WERI-Rb-1 (cell line): ENCODE measurements at regions not wholly inside any gene's neighbourhood (a gene's known extent, or its start where the extent isn't known, plus 50 kb on each side); places are given as distances from the start of the nearest gene placed in this dataset.

ENCODE experiments used
- DNase-seq: peaks from one replicate; pipeline ENCODE4 v3.0.0-alpha.2; 2020
- H3K27ac ChIP-seq: fragments of 250-450 bp; sonication (Bioruptor Pico); 2 replicates; pipeline ENCODE4 v1.5.1; 2020; ENCODE audit warnings: mild to moderate bottlenecking, moderate library complexity
- H3K27me3 ChIP-seq: fragments of 250-450 bp; sonication (Bioruptor Pico); 2 replicates; pipeline ENCODE4 v1.5.1; 2021; ENCODE audit warnings: mild to moderate bottlenecking, low read depth, moderate library complexity; ENCODE audit not compliant: insufficient read depth, severe bottlenecking
- H3K36me3 ChIP-seq: fragments of 250-450 bp; sonication (Bioruptor Pico); 2 replicates; pipeline ENCODE4 v1.5.1; 2020; ENCODE audit warnings: mild to moderate bottlenecking, moderate library complexity
- H3K4me3 ChIP-seq: 2 replicates; pipeline ENCODE4 v1.5.1; 2011; ENCODE audit warnings: low read depth, mild to moderate bottlenecking, control low read depth, low read length
- H3K9me3 ChIP-seq: fragments of 250-450 bp; sonication (Bioruptor Pico); 2 replicates; pipeline ENCODE4 v1.5.1; 2021; ENCODE audit warnings: mild to moderate bottlenecking, moderate library complexity; ENCODE audit not compliant: severe bottlenecking
- TF ChIP-seq, protein P1 (sequence below): IDR thresholded peaks from 2 replicates; pipeline ENCODE4 v1.5.1; 2011; ENCODE audit warnings: low read depth, mild to moderate bottlenecking, control low read depth, inconsistent platforms, low read length

DNA sequence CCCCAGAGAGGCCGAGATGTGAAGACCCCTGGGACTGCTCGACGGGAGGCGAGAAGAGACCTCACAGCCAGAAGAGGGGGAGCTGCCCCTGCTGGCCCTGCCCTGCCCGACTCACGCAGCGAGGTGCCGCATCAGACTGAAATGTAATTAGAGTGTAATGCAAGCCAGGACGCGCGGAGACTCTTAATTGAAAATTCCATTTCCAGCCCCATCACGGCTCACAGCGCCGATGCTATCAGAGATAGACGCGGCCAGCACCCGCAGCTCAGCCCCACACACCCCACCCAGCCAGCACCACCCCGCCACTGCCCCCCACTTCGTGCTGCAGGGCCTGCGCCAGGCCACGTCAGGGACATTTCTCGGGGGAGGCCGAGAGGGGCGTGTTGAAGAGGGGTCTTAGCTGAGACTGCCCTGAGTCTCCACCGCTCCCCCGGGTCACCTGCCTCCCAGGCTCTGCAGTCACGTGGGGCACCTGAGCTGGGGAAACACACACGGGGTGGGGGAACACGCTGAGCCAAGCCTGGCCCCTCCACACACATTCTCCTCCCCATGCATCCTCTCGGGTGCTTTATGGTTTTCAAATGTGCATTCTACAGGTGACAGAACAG lies 78.1 kb downstream of the TEX51 start:
- Histone ChIP-seq H3K27me3 (no peaks in the 10 kb centered on the region), H3K36me3 (no peaks in the 10 kb centered on the region), H3K27ac (no peak overlapping the region), H3K9me3 (no peaks in the 10 kb centered on the region), H3K4me3 (no peak overlapping the region)
- no peak for DNase-seq
- TF ChIP-seq, protein P1, sequence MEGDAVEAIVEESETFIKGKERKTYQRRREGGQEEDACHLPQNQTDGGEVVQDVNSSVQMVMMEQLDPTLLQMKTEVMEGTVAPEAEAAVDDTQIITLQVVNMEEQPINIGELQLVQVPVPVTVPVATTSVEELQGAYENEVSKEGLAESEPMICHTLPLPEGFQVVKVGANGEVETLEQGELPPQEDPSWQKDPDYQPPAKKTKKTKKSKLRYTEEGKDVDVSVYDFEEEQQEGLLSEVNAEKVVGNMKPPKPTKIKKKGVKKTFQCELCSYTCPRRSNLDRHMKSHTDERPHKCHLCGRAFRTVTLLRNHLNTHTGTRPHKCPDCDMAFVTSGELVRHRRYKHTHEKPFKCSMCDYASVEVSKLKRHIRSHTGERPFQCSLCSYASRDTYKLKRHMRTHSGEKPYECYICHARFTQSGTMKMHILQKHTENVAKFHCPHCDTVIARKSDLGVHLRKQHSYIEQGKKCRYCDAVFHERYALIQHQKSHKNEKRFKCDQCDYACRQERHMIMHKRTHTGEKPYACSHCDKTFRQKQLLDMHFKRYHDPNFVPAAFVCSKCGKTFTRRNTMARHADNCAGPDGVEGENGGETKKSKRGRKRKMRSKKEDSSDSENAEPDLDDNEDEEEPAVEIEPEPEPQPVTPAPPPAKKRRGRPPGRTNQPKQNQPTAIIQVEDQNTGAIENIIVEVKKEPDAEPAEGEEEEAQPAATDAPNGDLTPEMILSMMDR = no peak

DNA sequence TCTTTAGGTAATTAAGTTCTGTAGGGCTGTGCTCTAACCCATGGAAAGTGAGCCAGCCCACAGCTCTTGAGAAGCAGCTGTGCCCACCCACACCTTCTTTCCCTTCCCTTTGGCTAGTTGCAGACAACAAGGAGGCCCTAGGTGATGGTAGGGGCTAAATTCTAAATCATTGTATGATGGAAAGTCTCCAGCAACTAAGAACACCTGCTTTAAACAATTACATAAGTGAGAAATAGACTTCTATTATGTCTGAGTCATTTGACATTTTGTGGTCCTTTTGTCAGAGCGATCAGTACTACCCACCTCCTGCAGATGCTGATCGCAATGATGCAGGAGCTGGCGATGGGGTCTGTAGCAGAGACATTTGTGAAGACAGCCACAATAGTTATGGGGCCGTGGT lies 79.6 kb downstream of the TEX51 start:
- Histone ChIP-seq H3K36me3 (no peaks in the 10 kb centered on the region), H3K4me3 (no peak overlapping the region), H3K9me3 (no peaks in the 10 kb centered on the region), H3K27ac (no peak overlapping the region), H3K27me3 (no peaks in the 10 kb centered on the region)
- no peak for DNase-seq
- TF ChIP-seq, protein P1 = no peak

DNA sequence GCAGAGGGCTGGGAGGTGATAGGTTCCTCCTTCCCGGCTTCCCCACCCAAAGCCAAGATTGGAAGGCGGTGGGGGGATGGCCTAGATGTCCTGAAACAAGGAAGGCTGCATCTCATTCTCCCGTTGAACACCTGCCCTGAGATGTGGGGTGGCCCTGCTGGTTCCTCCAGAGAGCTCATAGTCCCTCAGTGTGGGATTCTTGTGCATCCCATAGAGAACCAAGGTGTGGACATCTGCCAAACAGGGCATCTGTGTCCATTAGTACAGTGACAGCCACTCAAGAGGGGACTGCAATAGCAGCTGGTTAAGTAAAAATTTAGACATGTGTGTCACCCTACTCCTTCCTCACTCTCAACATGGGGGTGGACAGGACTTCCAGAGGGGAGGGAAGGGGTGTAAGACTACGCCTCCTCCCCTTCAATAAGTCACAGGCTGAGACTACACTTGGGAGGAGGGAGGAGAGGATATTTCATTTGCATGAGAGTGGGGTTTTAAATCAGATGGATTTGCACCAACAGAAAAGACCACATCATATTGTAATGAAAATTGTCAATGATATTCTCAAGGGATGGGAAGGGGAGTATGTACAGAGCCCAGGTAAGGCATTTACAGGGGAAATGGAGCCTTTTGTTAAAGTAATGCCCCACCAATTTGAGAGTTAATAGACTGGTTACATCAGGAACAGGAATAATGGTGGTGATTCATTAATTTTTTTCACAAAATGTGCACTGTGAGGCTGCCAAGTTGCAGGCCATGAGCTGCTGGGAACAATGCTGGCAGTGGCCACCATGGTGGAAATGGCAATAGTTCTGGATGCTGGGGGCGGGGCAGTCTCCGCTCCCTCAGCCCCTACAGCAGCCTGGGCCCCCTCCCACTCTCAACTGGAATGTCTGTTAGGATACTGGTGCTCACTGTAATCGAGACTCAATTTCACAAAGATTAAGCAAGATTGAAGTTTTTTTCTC lies 80.6 kb downstream of the TEX51 start:
- no peaks in the 10 kb centered on the region for H3K27me3 ChIP-seq
- no peak overlapping the region for H3K27ac ChIP-seq
- H3K4me3 ChIP-seq = no peak overlapping the region
- H3K9me3 ChIP-seq = no peaks in the 10 kb centered on the region
- no peaks in the 10 kb centered on the region for H3K36me3 ChIP-seq
- TF ChIP-seq, protein P1 = no peak
- no peak for DNase-seq

DNA sequence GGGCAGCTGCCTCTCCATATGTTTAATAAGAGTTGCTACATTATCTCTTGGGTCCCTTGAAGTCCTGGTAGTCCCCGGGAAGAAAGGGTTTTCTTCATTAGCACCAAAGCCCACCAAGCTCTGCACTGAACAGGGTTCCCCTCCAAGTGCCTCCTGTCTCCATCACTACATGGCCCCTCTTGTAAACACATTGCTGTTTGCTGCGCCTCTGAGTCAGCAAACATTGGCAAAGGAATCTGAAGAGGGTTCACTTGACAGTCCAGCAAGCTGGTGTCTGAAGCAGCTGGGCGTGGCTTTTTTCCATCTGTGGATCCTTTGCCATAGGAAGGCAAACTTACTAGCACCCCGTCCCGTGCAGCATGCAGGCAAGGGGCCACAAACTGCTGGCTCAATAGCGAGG lies 82.8 kb downstream of the TEX51 start:
- Histone ChIP-seq H3K27ac (no peak overlapping the region), H3K9me3 (no peaks in the 10 kb centered on the region), H3K36me3 (no peaks in the 10 kb centered on the region), H3K27me3 (no peaks in the 10 kb centered on the region), H3K4me3 (no peak overlapping the region)
- TF ChIP-seq, protein P1 = no peak
- DNase-seq = no peak

DNA sequence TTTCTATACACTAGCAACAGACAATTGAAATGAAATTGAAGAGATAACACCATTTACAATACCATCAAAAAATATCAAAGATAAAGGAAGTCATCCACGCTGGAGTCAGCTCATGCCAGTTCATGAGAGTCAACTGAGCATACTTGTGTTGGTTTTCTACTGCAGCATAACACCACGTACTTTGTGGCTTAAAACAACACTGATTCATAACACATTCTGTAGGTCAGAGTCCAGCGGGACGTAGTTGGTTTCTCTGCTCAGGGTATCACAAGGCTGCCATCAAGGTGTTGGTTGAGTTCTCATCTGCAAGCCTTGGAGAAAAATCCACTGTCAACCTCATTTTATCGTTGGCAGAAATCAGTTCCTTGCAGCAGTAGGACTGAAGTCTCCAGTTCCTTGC lies 84.2 kb downstream of the TEX51 start:
- DNase-seq = no peak
- H3K36me3 ChIP-seq = no peaks in the 10 kb centered on the region
- no peaks in the 10 kb centered on the region for H3K9me3 ChIP-seq
- H3K4me3 ChIP-seq = no peak overlapping the region
- TF ChIP-seq, protein P1 = no peak
- H3K27me3 ChIP-seq = no peaks in the 10 kb centered on the region
- no peak overlapping the region for H3K27ac ChIP-seq
